HG03159 (cell line): ENCODE measurements at regions not wholly inside any gene's neighbourhood (a gene's known extent, or its start where the extent isn't known, plus 50 kb on each side); places are given as distances from the start of the nearest gene placed in this dataset.

Experiments used
- ATAC-seq: cut with Tn5 transposase; IDR thresholded peaks from one replicate; pipeline ENCODE4 v1.9.1; 2021; ENCODE audit warnings: mild to moderate bottlenecking, moderate library complexity; ENCODE audit not compliant: unreplicated experiment

DNA sequence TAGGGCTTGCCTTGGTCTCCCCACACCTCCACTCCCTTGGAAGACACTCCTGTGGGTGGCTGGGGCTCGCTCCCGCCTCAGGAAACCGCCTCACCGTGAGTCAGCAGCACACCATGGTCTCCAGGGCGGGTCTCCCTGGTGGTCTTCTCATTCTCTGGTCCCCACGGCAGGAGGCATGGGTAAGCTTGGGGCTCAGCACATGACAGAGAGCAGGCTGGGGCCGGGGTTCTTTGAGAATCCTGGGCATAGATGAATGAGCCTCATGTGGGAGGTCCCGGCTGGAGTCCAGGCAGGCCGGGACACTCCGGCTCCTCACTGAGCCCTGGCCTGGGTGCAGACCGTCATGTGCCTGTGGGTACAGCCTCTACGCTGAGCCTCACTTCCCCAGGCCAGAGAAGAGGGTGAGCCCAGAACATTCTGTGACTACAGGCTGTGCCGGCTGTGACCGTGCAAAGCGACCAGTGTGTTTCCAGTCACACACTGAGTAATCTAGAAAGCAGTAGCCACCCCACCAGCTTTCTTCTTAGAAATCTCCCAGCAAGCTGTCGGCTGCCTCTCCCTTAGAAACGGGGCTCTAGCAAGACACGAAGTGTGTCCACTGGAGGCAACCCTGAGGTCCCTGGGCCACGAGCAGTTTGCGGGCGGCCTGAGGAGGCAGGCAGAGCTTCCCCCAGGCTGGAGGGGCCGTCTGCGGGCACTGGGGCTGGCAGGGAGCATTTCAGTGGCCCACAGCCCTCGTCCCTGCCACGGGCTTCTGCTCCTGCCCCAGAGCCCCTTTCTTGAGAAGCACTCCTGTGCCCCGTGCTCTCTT, 93.1 kb downstream of the RHOB start:
- no peak for ATAC-seq

DNA sequence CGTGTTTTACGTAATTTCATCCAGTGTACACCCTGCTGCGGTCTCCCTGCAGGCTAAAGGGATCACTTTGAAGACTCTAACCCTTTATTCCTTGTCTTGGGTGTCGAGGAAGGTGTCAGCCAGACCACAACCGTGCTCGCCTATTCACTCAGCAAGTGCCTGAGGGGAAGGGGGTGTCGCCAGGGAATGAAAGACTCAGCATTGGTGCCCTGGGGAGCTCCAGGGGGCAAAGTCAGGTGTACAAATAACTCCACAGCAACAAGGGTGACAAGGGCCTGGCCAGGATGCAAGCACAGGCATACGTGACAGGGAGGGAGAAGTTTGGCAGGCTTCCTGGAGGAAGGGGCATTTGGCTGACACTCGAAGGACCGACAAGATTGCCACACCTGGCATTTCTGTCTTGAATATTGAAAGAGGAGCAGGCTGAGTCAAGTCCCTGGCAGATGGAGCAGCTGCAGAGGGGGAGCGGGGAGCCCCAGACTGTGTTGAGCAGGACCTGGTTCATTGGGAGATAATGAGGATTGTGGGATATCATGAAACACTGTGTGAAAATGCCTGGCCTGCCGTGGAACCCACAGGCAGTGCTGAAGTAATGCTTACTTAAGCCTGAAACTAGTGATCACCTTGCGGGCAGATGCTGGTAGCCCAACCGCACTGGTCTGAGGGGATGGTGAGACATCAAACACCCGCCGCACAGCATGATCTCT, 93.9 kb downstream of the RHOB start:
- ATAC-seq: no peak

DNA sequence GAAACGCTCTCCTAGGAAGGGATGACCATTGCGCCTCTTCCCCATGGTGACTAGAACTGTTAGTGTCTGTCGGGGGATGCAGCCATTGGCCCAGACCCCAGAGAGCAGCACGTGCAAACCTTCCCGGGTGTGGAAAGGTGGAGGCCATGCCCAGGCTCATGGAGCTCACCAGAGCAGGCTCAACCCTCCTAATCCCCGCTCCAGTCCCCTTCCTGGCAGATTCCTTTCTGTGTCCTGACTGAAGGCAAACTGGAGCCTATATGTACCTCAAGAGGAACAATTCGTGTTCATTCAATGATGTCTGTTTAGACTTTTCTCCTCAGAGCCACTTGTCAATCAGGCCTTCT, 94.4 kb downstream of the RHOB start:
- no peak for ATAC-seq

DNA sequence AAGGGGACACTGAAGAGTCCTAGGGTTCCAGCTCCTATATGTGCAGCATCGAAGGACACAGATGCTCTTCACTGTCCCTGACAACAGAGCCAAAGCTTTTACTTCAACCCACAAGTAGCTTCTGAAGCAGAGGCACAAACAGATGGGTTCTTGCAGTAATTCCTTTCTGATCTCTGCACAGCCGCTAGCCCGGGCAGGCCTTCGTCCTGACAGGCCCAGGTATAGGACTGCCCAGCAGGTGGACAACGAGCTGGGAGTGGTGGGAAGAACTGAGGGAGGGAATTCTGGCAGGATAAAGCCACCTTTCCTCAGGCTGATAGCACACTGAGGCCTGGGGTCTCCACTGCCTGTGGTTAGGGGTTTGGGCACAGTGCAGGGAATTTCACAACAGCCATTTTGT, 94.8 kb downstream of the RHOB start:
- no peak for ATAC-seq

DNA sequence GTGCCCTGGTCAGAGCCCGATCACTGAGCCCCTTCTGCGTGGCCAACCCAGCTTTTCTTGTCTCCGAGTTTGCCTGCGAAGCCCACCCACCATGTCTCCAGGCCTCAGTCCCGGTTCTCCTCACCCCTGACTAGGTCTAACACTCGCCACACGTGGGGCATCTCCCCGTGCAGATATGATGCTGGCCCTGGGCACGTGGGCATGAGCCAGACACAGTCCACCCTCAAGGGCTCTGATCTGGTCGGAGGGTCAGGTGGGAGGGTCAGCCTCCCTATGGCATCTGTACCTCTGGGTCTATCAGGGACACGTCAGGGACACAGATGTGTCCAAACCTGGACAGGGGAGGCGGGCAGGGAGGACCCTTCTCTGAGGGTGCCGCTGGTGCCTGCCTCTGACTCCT, 95.4 kb downstream of the RHOB start:
- no peak for ATAC-seq

DNA sequence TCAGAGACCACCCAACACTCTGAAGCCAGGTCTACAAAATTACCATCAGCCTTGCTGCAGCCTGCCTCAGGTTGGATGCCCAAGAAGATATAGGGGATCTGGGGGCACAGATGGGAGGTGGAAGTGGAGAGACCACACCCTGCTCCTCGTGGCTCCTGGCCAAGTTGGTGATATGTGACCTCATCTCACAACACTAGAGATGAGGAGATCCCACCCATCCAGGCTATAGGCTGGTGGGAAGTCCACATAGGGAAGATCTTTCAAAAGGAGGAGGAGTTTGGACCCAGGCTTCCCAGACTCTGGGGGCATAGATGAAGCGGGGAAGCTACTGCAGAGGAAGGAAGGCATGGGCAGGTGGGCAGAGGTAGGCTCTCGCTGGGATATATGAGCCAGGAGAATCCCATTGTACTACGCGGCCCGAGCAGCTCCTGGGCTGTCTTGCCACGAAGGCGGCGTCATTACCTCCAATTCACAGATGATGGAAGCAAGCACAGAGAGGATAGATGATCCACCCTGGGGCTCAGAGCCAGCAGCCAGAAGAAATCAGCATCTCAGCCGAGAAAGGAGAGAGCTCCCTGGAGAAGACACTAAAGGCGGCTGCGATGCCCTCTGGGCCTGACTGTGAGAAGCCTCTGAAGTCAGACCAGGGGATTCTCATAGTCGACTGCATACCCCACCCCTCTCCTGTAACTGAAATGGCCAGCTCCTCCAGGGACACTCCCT, 96.0 kb downstream of the RHOB start:
- no peak for ATAC-seq

DNA sequence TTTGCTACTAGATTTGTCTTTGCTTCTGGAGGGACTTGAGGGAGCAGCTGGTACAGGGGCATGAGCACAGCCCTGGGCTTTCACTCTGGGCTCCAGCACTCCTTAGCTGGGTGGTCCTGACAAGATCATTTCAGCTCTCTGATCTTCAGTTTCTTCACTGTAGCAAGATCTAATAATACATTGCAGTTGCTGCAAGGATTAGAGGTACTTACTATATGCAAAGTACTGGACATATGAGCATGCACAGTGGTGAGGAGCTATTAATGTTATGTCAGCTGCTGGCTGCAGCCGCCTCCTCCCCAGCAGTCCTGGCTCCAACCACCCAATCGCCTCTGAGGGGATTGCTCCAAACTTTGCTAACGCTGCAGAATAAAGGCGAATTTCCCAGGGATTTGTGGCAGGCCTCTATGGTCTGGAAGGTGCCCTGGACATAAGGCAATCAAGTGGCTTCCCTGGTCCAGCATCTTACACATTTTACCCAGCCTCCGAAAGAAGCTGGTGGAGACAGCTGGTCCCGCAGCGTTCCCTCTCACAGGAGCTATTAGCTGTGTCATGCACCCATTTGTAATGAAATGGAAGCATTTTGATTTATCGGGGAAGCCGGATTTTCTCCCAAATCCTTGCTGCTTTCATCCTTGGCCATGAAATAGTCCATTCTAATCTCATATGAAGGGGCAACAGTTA, 96.7 kb downstream of the RHOB start:
- no peak for ATAC-seq

DNA sequence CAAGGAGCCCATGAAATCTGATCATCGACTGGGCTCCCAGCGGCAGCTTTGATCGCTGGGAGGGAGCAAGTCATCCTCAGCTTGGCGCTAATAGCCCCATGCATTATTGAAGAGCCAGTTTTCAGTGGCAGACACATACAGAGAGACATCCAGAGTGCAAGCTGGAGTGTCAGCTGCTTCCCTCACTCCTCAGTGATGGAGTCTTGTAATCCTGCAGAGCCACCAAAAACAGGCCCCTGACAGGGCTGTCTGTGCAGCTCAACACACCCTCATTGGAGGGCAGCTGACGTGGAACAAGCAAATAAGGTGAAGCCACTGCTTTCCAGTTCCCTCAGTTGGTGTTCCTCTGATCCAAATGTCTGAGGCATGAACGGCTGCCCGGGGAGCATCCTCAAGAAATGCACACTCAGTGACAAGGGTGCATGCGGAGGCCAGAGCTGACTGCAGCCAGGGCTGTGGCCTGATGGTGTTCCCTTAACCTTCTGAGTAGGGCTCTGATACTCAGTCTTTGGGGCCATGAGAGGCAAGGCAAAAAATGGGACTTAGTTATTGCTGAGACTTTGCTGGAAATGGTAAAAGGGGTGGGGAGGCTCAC, 97.4 kb downstream of the RHOB start:
- no peak for ATAC-seq

DNA sequence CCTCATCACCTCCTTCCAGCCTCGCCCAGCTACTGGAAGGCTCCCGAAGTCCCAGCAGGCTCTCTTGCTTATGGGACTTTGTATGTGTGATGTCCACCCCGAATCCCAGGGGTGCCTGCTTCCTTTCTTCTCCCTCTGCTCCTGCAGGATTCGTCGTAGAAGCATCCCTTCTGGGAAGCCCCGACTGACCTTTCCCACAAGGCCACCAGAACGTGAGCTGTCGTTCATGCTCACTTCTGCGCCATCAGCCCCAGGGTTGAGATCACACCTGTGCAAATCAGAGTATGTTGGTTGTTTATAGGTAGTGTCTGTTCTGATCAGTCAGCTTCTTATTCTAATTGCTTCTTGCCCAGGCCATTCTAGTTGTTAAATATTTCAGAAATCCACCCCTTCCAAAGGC, 101.8 kb downstream of the HS1BP3 start:
- ATAC-seq: no peak

DNA sequence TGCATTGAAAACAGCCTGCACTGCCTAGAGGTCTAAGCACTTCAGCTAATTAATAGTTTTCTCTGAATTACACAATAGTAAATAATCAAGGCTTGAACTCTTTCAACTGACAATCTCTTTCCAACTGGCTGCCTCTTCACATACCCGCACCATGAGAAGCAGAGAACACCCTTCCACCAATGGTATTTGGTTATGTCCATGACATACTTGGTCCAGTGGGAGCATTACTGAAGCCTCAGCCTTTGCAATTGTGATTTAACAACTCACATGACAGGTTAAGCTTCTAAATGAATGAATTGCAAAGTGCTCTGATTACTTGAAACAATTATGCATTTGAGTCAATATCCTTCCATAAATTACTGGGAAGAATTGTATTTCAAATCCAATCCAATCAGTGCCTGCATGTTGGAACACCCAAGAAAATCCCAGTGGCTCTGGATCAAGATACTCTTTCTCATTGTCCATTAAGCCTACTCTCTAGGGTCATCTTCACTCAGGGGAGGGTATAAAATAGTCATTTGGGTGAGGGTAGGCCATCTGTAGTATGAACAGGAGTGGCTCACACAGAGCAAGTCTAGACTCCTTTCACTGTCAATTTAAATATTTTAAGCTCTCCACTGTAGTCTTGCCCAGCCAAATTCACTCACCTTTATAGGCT, 101.1 kb downstream of the HS1BP3 start:
- no peak for ATAC-seq

DNA sequence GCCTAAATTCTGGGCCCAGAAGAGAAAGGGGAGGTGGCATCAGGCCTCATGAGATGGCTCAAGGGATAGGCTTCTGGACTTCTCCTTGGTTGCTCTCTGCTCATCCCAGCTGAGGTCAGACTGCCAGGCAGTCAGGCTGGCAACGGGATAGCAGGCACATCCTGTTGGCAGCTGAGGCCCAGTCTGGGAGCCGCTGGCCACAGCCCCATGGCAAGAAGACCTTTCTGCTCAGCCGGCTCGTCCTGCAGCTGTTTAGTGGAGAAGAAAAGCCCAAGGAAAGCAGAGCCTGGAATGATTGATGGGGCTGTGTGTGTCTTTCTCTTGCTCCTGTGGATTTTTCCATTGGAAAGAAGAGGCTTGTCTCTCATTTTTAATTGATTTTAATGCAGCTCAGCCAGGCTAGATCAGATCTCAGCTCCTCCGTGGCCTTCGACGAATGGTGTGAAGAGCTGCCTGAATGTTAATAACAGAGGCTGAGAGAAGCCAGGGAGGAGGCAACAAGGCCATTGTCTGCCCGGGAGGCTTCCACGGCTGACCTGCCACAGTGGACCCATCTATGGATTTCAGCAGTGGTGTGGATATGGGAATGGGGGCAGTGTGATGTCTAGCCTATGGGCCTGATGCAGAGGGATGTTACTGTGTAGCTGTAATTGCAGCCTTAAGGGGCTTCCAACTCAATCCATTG, 99.5 kb downstream of the HS1BP3 start:
- ATAC-seq: no peak

DNA sequence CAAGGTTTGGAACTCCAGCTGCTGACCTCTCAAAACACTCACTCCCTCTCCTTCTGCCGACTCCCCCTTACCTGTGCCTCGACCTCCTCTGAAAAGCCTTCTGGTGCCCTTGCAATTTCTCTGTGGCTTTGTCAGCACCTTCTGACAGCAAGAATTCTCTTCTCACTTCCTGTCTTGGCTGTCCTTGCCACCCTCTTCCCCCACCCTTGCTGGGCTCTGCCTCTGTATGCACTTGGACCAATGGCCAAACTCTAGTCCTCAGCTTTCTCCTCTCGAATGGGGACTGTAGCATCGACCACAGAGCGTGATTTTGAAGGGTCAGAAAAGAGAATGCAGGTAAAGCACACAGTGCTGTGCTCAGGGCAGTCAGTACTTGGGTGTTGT, 99.0 kb downstream of the HS1BP3 start:
- no peak for ATAC-seq

DNA sequence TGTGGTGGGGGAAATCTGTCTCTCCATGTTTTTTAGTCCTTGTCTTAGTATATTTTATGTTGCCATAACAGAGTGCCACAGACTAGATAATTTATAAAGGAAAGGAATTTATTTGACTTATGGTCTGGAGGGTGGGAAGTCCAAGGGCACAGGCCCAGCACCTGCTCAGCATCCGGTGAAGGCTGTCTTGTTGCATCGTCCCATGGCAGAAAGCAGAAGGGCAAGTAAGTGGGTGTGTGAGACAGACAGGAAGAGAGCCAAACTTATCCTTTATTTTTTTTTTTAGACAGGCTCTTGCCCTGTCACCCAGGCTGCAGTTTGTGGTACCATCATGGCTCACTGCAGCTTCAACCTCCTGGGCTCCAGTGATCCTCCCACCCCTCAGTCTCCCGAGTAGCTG, 98.1 kb downstream of the HS1BP3 start:
- no peak for ATAC-seq

DNA sequence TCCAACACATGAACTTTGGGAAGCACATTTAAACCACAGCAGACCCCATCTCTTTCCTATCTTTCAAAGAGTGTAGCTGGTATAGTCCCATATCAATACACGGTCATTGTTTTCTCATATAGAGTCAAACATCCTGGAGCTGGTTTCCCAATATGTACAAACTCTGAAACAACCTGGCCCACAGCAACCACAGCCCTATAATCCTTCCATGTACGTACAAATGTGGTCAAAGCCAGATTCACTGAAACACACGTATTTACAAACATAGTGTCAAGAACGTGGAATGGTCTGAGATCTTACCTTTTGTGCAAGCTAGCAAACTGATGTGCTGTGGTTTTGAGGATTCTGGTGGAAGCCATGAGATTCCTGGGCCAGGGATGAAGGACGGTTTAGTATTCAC, 97.3 kb downstream of the HS1BP3 start:
- no peak for ATAC-seq

DNA sequence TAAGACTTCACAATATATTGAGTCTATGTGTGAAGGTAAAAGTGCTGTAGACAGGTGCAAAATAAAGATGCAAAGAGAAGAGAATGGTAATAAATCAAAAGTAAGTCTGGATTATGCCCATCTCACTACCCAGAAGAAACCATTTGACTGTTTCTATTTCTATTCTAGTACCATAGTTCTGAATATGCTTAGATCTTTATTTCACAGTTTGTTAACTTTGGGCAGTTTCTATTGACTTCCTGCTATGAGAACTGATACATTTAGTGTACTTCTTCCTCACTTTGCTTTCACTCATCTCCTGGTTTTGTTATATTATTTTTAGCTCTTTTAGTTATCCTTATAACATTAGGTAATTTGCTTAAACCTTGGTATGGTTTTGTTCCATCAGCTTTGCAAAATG, 94.9 kb downstream of the HS1BP3 start:
- no peak for ATAC-seq

DNA sequence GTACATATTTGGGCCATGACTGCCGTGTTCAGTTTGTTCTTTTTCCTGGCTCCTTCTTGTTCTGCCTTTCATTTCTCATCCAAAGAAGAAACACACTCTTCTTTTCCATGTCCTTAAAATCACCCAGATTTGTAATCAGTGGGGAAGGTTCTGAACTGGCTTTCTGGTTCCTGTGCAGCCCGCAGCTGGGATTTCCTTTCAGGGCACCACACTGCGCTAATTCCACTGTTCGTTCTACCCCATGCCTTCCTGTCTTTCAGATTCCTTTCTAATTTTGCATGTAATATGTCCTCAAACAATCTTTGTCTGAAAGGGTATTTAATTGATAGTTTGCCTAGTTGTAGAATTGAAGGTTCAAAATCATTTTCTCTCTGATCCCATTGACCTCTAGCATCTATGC, 94.1 kb downstream of the HS1BP3 start:
- no peak for ATAC-seq

DNA sequence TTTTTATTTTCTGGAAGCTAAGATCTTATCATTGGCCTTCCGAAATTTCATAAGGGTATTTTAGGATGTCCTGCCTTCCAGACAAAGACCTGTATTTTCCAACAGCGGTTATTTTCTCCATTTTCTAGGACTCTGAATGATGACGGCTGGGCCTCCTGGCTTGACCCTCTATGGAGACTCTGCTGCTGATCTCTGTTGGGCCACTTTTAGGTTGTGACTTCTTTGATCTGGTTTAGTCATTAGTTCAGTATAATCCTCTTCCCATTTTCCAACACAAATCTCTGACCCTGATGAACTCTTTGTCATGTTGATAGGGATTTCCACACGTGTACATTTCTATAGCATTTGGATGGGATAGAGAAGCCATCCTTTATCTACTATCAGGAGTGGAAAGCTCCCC, 93.7 kb downstream of the HS1BP3 start:
- ATAC-seq: no peak

DNA sequence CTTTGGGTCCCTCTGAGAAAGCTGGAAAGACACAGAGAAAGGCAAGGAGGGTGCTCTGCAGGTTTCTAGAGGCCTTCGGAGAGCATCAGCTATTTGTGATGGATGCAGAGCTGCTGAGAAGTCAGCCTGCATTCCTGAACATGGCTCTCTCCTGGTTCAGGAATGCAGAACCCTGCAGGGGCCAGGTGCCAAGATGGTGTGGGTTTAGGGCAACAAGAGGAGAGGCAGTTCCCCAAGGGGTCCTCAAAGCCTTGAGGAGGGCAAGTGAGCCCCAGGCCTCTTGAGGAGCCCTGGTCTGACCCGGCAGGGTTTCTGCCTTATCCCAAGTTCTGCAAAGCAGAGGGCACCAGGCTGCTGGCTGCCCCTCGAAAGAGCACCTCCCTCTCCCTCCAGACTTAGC, 93.3 kb downstream of the HS1BP3 start:
- ATAC-seq: no peak

DNA sequence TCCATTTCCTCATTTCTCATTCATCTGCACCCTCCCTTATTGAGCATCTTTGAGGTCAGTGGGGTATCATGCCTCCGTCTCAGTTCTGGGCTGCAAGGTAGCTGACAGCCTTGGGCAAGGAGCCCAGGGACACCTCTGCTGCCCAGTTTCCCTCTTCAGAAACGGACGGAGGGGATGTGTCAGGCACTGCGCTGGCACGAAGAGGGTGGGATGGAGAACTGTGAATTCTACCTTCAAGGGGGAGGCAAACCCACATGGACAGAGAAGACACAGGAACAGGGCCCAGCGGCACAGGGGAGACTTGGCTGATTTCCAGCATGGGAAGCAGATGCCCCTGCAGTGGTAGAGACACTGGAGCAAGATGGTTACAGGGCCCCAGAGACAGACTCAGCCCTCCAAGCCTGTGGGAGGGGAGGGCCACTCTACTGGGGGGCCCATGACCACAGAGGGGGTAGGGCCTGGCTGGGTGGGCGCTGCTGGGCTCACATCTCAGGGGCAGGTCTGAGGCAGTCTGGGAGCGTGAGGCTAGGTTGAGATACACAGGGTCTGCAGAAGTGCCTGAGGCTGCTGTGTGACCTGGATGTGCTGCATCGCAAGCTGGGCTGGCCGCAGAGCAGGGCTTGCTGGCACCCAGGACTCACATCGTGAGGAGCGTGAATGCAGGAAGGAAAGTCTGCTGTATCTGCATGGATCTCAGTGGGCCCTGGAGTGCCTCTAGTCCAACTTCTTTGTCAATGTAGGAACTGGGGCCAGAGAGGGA, 92.3 kb downstream of the HS1BP3 start:
- no peak for ATAC-seq
